ENCODE measurements at regions not wholly inside any gene's neighbourhood (a gene's known extent, or its start where the extent isn't known, plus 50 kb on each side); places are given as distances from the start of the nearest gene placed in this dataset.

- DNase-seq (ENCODE audit: low read depth in 3 of 3) = no peak
Observed at GRCh38 chr6:148287623-148288333, 54.9 kb upstream of the SASH1 start.

- no peak for DNase-seq (ENCODE audit: low read depth in 3 of 3)
Observed at GRCh38 chr6:148288541-148288940, 54.1 kb upstream of the SASH1 start.

GRCh38 chr6:148289153-148289552, 53.5 kb upstream of the SASH1 start:
- DNase-seq (ENCODE audit: low read depth in 3 of 3) = no peak

- DNase-seq (ENCODE audit: low read depth in 3 of 3) = no peak
Observed at GRCh38 chr6:148291876-148292275, 50.8 kb upstream of the SASH1 start.
